Naive thymus-derived CD4-positive, alpha-beta T cell (primary cell): ENCODE measurements at regions not wholly inside any gene's neighbourhood (a gene's known extent, or its start where the extent isn't known, plus 50 kb on each side); places are given as distances from the start of the nearest gene placed in this dataset.

Experiments
- ATAC-seq: fragments of 150-1000 bp; cut with Tn5 transposase; 2 replicates; pipeline ENCODE4 v1.10.0; 2021; ENCODE audit warnings: mild to moderate bottlenecking, moderate library complexity
- CTCF ChIA-PET: fragments of 350-600 bp; sonication (Branson Sonifier 250); formaldehyde crosslinking; loops from one replicate; lab custom pipeline; 2021; ENCODE audit warnings: antibody characterized with exemption; lab: Charles Lee
- POLR2A ChIA-PET: fragments of 350-600 bp; sonication (Branson Sonifier 250); formaldehyde crosslinking; loops from one replicate; lab custom pipeline; 2021; ENCODE audit warnings: antibody characterized with exemption, inconsistent platforms; lab: Charles Lee
- DNase-seq, 9 donors: peaks; one replicate each; pipeline versions ENCODE4 v3.0.0 to v3.0.0-alpha.2; 2020 to 2022; ENCODE audit warnings: mixed read lengths in 1 of 9
- H3K27ac ChIP-seq: one replicate; pipeline ENCODE4 v1.7.0; 2013; ENCODE audit warnings: mild to moderate bottlenecking, low read depth, low read length, moderate library complexity
- H3K27me3 ChIP-seq, 2 donors: one replicate each; pipeline ENCODE4 v1.7.0; 2013; ENCODE audit warnings: low read length in 2 of 2, mild to moderate bottlenecking in 2 of 2, moderate library complexity in 2 of 2; ENCODE audit not compliant: control insufficient read depth in 2 of 2, insufficient read depth in 2 of 2
- H3K36me3 ChIP-seq, 3 experiments: 1 replicate in 2 of 3; 2 replicates in 1 of 3; pipeline ENCODE4 v1.7.0; 2013; ENCODE audit warnings: low read length in 3 of 3, mild to moderate bottlenecking in 3 of 3, moderate library complexity in 1 of 3; ENCODE audit not compliant: insufficient read depth in 3 of 3, control insufficient read depth in 2 of 3
- H3K4me1 ChIP-seq, 2 donors: one replicate each; pipeline ENCODE4 v1.7.0; 2013; ENCODE audit warnings: low read length in 2 of 2, mild to moderate bottlenecking in 2 of 2, moderate library complexity in 1 of 2; ENCODE audit not compliant: control insufficient read depth in 2 of 2, insufficient read depth in 2 of 2
- H3K4me3 ChIP-seq: 2 replicates; pipeline ENCODE4 v1.7.0; 2013; ENCODE audit warnings: mild to moderate bottlenecking, low read length
- H3K9me3 ChIP-seq, 3 experiments: 1 replicate in 2 of 3; 2 replicates in 1 of 3; pipeline ENCODE4 v1.7.0; 2013; ENCODE audit warnings: low read length in 3 of 3; ENCODE audit not compliant: control insufficient read depth in 2 of 3
- H3K27ac Mint-ChIP-seq, 9 donors: one replicate each; pipeline ENCODE4 v1.8.0; 2020 to 2022; ENCODE audit warnings: mixed read lengths in 9 of 9, mild to moderate bottlenecking in 8 of 9, moderate library complexity in 5 of 9, inconsistent platforms in 2 of 9
- H3K27me3 Mint-ChIP-seq, 5 donors: one replicate each; pipeline ENCODE4 v1.8.0; 2021 to 2022; ENCODE audit warnings: mixed read lengths in 5 of 5, mild to moderate bottlenecking in 1 of 5
- H3K36me3 Mint-ChIP-seq, 5 donors: one replicate each; pipeline ENCODE4 v1.8.0; 2020 to 2022; ENCODE audit warnings: mixed read lengths in 5 of 5, mild to moderate bottlenecking in 3 of 5, inconsistent platforms in 1 of 5
- H3K4me1 Mint-ChIP-seq, 7 donors: one replicate each; pipeline ENCODE4 v1.8.0; 2020 to 2022; ENCODE audit warnings: mixed read lengths in 7 of 7, mild to moderate bottlenecking in 3 of 7, inconsistent platforms in 1 of 7
- H3K4me3 Mint-ChIP-seq, 10 donors: one replicate each; pipeline ENCODE4 v1.8.0; 2020 to 2022; ENCODE audit warnings: mild to moderate bottlenecking in 10 of 10, mixed read lengths in 10 of 10, moderate library complexity in 6 of 10, inconsistent platforms in 2 of 10
- H3K9me3 Mint-ChIP-seq, 11 donors: one replicate each; pipeline ENCODE4 v1.8.0; 2020 to 2022; ENCODE audit warnings: mixed read lengths in 11 of 11, mild to moderate bottlenecking in 4 of 11, inconsistent platforms in 1 of 11, moderate library complexity in 1 of 11
- intact Hi-C, 2 donors: fragments of 100-400 bp; cut with micrococcal nuclease; formaldehyde crosslinking; loops; one replicate each; pipeline ENCODE4 v1.15.1; 2023

GRCh38 chr1:106675558-106675957, 380.9 kb upstream of the PRMT6 start:
- Mint-ChIP-seq H3K9me3 (peaks cover 0 to 21% (median 2%) of the 10 kb centered on the region in 11 donors), H3K36me3 (no peaks in the 10 kb centered on the region), H3K4me1 (no peaks in the 10 kb centered on the region), H3K27me3 (no peaks in the 10 kb centered on the region), H3K4me3 (no peak overlapping the region), H3K27ac (no peak overlapping the region)
- Histone ChIP-seq H3K27ac (no peak overlapping the region), H3K36me3 (no peaks in the 10 kb centered on the region), H3K9me3 (no peaks in the 10 kb centered on the region), H3K4me3 (no peak overlapping the region), H3K4me1 (no peaks in the 10 kb centered on the region), H3K27me3 (no peaks in the 10 kb centered on the region)
- ATAC-seq (no peak), DNase-seq (no peak)
- POLR2A ChIA-PET, result no interaction called here
- CTCF ChIA-PET, result no interaction called here
- intact Hi-C loops, result no loop called here

GRCh38 chr1:106676021-106676420, 380.5 kb upstream of the PRMT6 start:
- H3K9me3 ChIP-seq, result no peaks in the 10 kb centered on the region
- ATAC-seq (no peak), DNase-seq (no peak)
- Mint-ChIP-seq H3K4me1 (no peaks in the 10 kb centered on the region), H3K9me3 (peaks cover 0 to 17% (median 1%) of the 10 kb centered on the region in 11 donors), H3K27ac (no peak overlapping the region), H3K4me3 (no peak overlapping the region), H3K27me3 (no peaks in the 10 kb centered on the region), H3K36me3 (no peaks in the 10 kb centered on the region)
- H3K27me3 ChIP-seq, result no peaks in the 10 kb centered on the region
- H3K27ac ChIP-seq, result no peak overlapping the region
- CTCF ChIA-PET, result no interaction called here
- no peaks in the 10 kb centered on the region for H3K36me3 ChIP-seq
- intact Hi-C loops, result no loop called here
- no peak overlapping the region for H3K4me3 ChIP-seq
- POLR2A ChIA-PET, result no interaction called here
- no peaks in the 10 kb centered on the region for H3K4me1 ChIP-seq

GRCh38 chr1:106677181-106677580, 379.3 kb upstream of the PRMT6 start:
- POLR2A ChIA-PET, result no interaction called here
- H3K36me3 ChIP-seq, result no peaks in the 10 kb centered on the region
- CTCF ChIA-PET, result no interaction called here
- H3K27me3 ChIP-seq, result no peaks in the 10 kb centered on the region
- no peaks in the 10 kb centered on the region for H3K9me3 ChIP-seq
- H3K4me1 ChIP-seq, result no peaks in the 10 kb centered on the region
- Mint-ChIP-seq H3K9me3 (peaks cover 0 to 10% (median 0%) of the 10 kb centered on the region in 11 donors), H3K27ac (no peak overlapping the region), H3K4me1 (no peaks in the 10 kb centered on the region), H3K36me3 (no peaks in the 10 kb centered on the region), H3K27me3 (no peaks in the 10 kb centered on the region), H3K4me3 (no peak overlapping the region)
- intact Hi-C loops, result no loop called here
- no peak overlapping the region for H3K4me3 ChIP-seq
- ATAC-seq, result no peak
- no peak overlapping the region for H3K27ac ChIP-seq
- no peak for DNase-seq

GRCh38 chr1:106677721-106678120, 378.8 kb upstream of the PRMT6 start:
- intact Hi-C loops, result no loop called here
- ChIA-PET POLR2A (no interaction called here), CTCF (no interaction called here)
- H3K4me1 Mint-ChIP-seq, result no peaks in the 10 kb centered on the region
- H3K4me3 Mint-ChIP-seq, result no peak overlapping the region
- H3K9me3 Mint-ChIP-seq, result peaks cover 0 to 9% (median 0%) of the 10 kb centered on the region in 11 donors
- H3K27me3 ChIP-seq, result no peaks in the 10 kb centered on the region
- no peak overlapping the region for H3K4me3 ChIP-seq
- no peak overlapping the region for H3K27ac Mint-ChIP-seq
- no peaks in the 10 kb centered on the region for H3K4me1 ChIP-seq
- H3K9me3 ChIP-seq, result no peaks in the 10 kb centered on the region
- H3K27ac ChIP-seq, result no peak overlapping the region
- H3K36me3 ChIP-seq, result no peaks in the 10 kb centered on the region
- no peaks in the 10 kb centered on the region for H3K36me3 Mint-ChIP-seq
- no peaks in the 10 kb centered on the region for H3K27me3 Mint-ChIP-seq
- no peak for DNase-seq
- no peak for ATAC-seq

GRCh38 chr1:106678279-106679050, 378.0 kb upstream of the PRMT6 start:
- Mint-ChIP-seq H3K4me3 (no peak overlapping the region), H3K27me3 (no peaks in the 10 kb centered on the region), H3K36me3 (no peaks in the 10 kb centered on the region), H3K9me3 (peaks cover 0 to 9% (median 0%) of the 10 kb centered on the region in 11 donors), H3K4me1 (no peaks in the 10 kb centered on the region), H3K27ac (no peak overlapping the region)
- DNase-seq (no peak), ATAC-seq (no peak)
- Histone ChIP-seq H3K4me1 (no peaks in the 10 kb centered on the region), H3K36me3 (no peaks in the 10 kb centered on the region), H3K4me3 (no peak overlapping the region), H3K27ac (no peak overlapping the region), H3K27me3 (no peaks in the 10 kb centered on the region), H3K9me3 (no peaks in the 10 kb centered on the region)
- intact Hi-C loops, result no loop called here
- CTCF ChIA-PET, result no interaction called here
- POLR2A ChIA-PET, result no interaction called here

GRCh38 chr1:106680216-106680615, 376.3 kb upstream of the PRMT6 start:
- DNase-seq (no peak), ATAC-seq (no peak)
- H3K36me3 ChIP-seq, result no peaks in the 10 kb centered on the region
- Mint-ChIP-seq H3K4me3 (no peak overlapping the region), H3K27me3 (no peaks in the 10 kb centered on the region), H3K36me3 (no peaks in the 10 kb centered on the region), H3K4me1 (no peaks in the 10 kb centered on the region), H3K9me3 (peaks cover 0 to 19% (median 2%) of the 10 kb centered on the region in 11 donors), H3K27ac (no peak overlapping the region)
- peaks cover 0 to 4% (median 0%) of the 10 kb centered on the region in 3 experiments for H3K9me3 ChIP-seq
- no peak overlapping the region for H3K27ac ChIP-seq
- no peaks in the 10 kb centered on the region for H3K4me1 ChIP-seq
- no peak overlapping the region for H3K4me3 ChIP-seq
- H3K27me3 ChIP-seq, result no peaks in the 10 kb centered on the region
- CTCF ChIA-PET, result no interaction called here
- intact Hi-C loops, result no loop called here
- POLR2A ChIA-PET, result no interaction called here

GRCh38 chr1:106680776-106681344, 375.6 kb upstream of the PRMT6 start:
- intact Hi-C loops, result no loop called here
- Mint-ChIP-seq H3K27me3 (no peaks in the 10 kb centered on the region), H3K27ac (no peak overlapping the region), H3K4me1 (no peaks in the 10 kb centered on the region), H3K4me3 (no peak overlapping the region), H3K9me3 (peaks cover 0 to 21% (median 3%) of the 10 kb centered on the region in 11 donors), H3K36me3 (no peaks in the 10 kb centered on the region)
- Histone ChIP-seq H3K4me3 (no peak overlapping the region), H3K4me1 (no peaks in the 10 kb centered on the region), H3K9me3 (peaks cover 0 to 4% (median 0%) of the 10 kb centered on the region in 3 experiments), H3K36me3 (no peaks in the 10 kb centered on the region), H3K27ac (no peak overlapping the region), H3K27me3 (no peaks in the 10 kb centered on the region)
- POLR2A ChIA-PET, result no interaction called here
- DNase-seq (no peak), ATAC-seq (no peak)
- CTCF ChIA-PET, result no interaction called here
